ENCODE measurements at regions not wholly inside any gene's neighbourhood (a gene's known extent, or its start where the extent isn't known, plus 50 kb on each side); places are given as distances from the start of the nearest gene placed in this dataset.

DNA sequence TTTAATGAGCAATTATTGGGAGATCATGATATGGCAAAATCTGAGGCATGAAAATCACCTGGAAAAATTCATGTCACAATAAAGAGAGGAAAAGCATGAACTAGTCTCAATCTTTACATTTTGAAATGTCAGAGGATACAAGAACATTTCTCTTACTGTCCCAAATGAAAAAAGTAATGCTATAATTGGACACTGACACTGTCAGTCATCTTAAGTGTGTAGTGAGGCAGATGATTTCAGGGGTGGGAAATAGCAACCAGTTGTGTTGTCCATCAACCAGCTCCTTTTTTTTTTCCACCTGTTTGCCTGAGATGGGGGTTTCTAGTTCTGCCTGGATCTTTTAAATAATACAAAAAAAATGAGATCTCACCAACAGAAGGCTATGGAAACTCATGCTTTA lies 646.2 kb downstream of the KCNT2 start:
- no peak for ATAC-seq (ENCODE audit: insufficient number of reproducible peaks, low FRiP score, low read depth)
- TF ChIP-seq CTCF (IDR thresholded peaks at IDR 0.05), result no peak
- Histone ChIP-seq H3K27ac (no peak overlapping the region), H3K4me1 (ENCODE audit: control insufficient read depth in 1 of 2, low read depth in 2 of 2) (peaks cover 0 to 8% of the 10 kb centered on the region in 2 donors), H3K27me3 (replicated peaks; ENCODE audit: insufficient read depth) (no peaks in the 10 kb centered on the region), H3K4me3 (no peak overlapping the region), H3K36me3 (no peaks in the 10 kb centered on the region), H3K9me3 (no peaks in the 10 kb centered on the region)
- no peak for DNase-seq (ENCODE audit: low spot score)

- no peaks in the 10 kb centered on the region for H3K36me3 ChIP-seq
- H3K27me3 ChIP-seq (replicated peaks; ENCODE audit: insufficient read depth), result no peaks in the 10 kb centered on the region
- DNase-seq (ENCODE audit: low spot score) (no peak), ATAC-seq (ENCODE audit: insufficient number of reproducible peaks, low FRiP score, low read depth) (no peak)
- H3K4me3 ChIP-seq, result no peak overlapping the region
- peaks cover 0 to 8% of the 10 kb centered on the region in 2 donors for H3K4me1 ChIP-seq (ENCODE audit: control insufficient read depth in 1 of 2, low read depth in 2 of 2)
- H3K9me3 ChIP-seq, result no peaks in the 10 kb centered on the region
- H3K27ac ChIP-seq, result no peak overlapping the region
- no peak for TF ChIP-seq CTCF (IDR thresholded peaks at IDR 0.05)
Measured at GRCh38 chr1:195960580-195960979, 647.7 kb downstream of the KCNT2 start.

DNA sequence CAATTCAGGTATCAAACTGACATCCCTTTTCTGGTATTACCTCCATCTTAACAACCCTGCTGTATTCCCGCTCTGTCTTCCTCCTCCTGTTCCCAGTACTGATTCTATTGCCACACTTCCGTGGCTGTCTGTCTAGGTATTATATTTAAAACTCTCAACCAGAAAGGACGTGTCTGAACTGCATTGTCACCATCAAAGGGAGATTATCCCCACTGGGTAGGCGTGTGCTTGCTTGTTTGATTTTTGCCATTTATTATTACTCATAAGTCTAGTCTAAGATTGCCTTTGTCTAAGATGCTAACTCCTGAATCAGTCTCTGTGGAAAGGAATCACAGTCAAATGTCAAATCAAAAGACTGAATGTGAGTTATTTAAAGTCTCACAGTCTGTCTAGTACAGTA lies 650.1 kb downstream of the KCNT2 start:
- ATAC-seq (ENCODE audit: insufficient number of reproducible peaks, low FRiP score, low read depth), result no peak

GRCh38 chr1:195956845-195957244 lies 651.4 kb downstream of the KCNT2 start:
- Histone ChIP-seq H3K4me3 (no peak overlapping the region), H3K9me3 (no peaks in the 10 kb centered on the region), H3K36me3 (no peaks in the 10 kb centered on the region), H3K27ac (no peak overlapping the region), H3K4me1 (ENCODE audit: control insufficient read depth in 1 of 2, low read depth in 2 of 2) (no peaks in the 10 kb centered on the region), H3K27me3 (replicated peaks; ENCODE audit: insufficient read depth) (no peaks in the 10 kb centered on the region)
- TF ChIP-seq CTCF (IDR thresholded peaks at IDR 0.05), result no peak
- ATAC-seq (ENCODE audit: insufficient number of reproducible peaks, low FRiP score, low read depth), result no peak
- DNase-seq (ENCODE audit: low spot score), result no peak

More for the DNA sequence above, 650.1 kb downstream of the KCNT2 start:
- Histone ChIP-seq H3K36me3 (no peaks in the 10 kb centered on the region), H3K27ac (no peak overlapping the region), H3K4me1 (ENCODE audit: control insufficient read depth in 1 of 2, low read depth in 2 of 2) (no peaks in the 10 kb centered on the region), H3K9me3 (no peaks in the 10 kb centered on the region), H3K27me3 (replicated peaks; ENCODE audit: insufficient read depth) (no peaks in the 10 kb centered on the region), H3K4me3 (no peak overlapping the region)
- DNase-seq (ENCODE audit: low spot score), result no peak
- no peak for TF ChIP-seq CTCF (IDR thresholded peaks at IDR 0.05)

GRCh38 chr1:195954848-195955247 lies 653.4 kb downstream of the KCNT2 start:
- H3K4me1 ChIP-seq (ENCODE audit: control insufficient read depth in 1 of 2, low read depth in 2 of 2), result no peaks in the 10 kb centered on the region
- no peak overlapping the region for H3K4me3 ChIP-seq

More at GRCh38 chr1:195954848-195955247, 653.4 kb downstream of the KCNT2 start:
- TF ChIP-seq CTCF (IDR thresholded peaks at IDR 0.05), result no peak
- H3K27ac ChIP-seq, result no peak overlapping the region
- H3K27me3 ChIP-seq (replicated peaks; ENCODE audit: insufficient read depth), result no peaks in the 10 kb centered on the region
- DNase-seq (ENCODE audit: low spot score) (no peak), ATAC-seq (ENCODE audit: insufficient number of reproducible peaks, low FRiP score, low read depth) (no peak)
- no peaks in the 10 kb centered on the region for H3K9me3 ChIP-seq
- no peaks in the 10 kb centered on the region for H3K36me3 ChIP-seq
